Smooth muscle cell (in vitro differentiated cells): ENCODE measurements at regions not wholly inside any gene's neighbourhood (a gene's known extent, or its start where the extent isn't known, plus 50 kb on each side); places are given as distances from the start of the nearest gene placed in this dataset.

ENCODE experiments used
- DNase-seq: peaks from one replicate; lab custom pipeline; 2025; ENCODE audit not compliant: unreplicated experiment; lab: John Stamatoyannopoulos, UW
- H2AFZ ChIP-seq: fragments of 200-600 bp; sonication (generic); 2 replicates; pipeline ENCODE4 v1.6.0; 2016; ENCODE audit warnings: antibody characterized with exemption, low read depth, mild to moderate bottlenecking
- H3F3A ChIP-seq: fragments of 200-600 bp; sonication (generic); 2 replicates; pipeline ENCODE4 v1.6.0; 2017; ENCODE audit warnings: antibody characterized with exemption, low read depth
- H3K27ac ChIP-seq: fragments of 200-600 bp; sonication (generic); 2 replicates; pipeline ENCODE4 v1.5.1; 2016; ENCODE audit warnings: low read depth, mild to moderate bottlenecking
- H3K27me3 ChIP-seq: fragments of 200-600 bp; sonication (generic); 2 replicates; pipeline ENCODE4 v1.6.1; 2016; ENCODE audit warnings: low read depth, mild to moderate bottlenecking
- H3K36me3 ChIP-seq: fragments of 200-600 bp; sonication (generic); 2 replicates; pipeline ENCODE4 v1.5.1; 2016; ENCODE audit warnings: low read depth
- H3K4me1 ChIP-seq: fragments of 200-600 bp; sonication (generic); 2 replicates; pipeline ENCODE4 v1.5.1; 2016; ENCODE audit warnings: low read depth
- H3K4me2 ChIP-seq: fragments of 200-600 bp; sonication (generic); 2 replicates; pipeline ENCODE4 v1.6.0; 2016; ENCODE audit warnings: mild to moderate bottlenecking
- H3K4me3 ChIP-seq: fragments of 200-600 bp; sonication (generic); 2 replicates; pipeline ENCODE4 v1.5.1; 2016; ENCODE audit warnings: mild to moderate bottlenecking
- H3K79me2 ChIP-seq: fragments of 200-600 bp; sonication (generic); 2 replicates; pipeline ENCODE4 v1.6.0; 2016; ENCODE audit warnings: low read depth, mild to moderate bottlenecking
- H3K9ac ChIP-seq: fragments of 200-600 bp; sonication (generic); 2 replicates; pipeline ENCODE4 v1.6.0; 2016; ENCODE audit warnings: low read depth
- H3K9me3 ChIP-seq: fragments of 200-600 bp; sonication (generic); replicated peaks from 2 replicates; pipeline ENCODE4 v1.5.1; 2016; ENCODE audit warnings: low read depth
- H4K20me1 ChIP-seq: fragments of 200-600 bp; sonication (generic); 2 replicates; pipeline ENCODE4 v1.6.0; 2016; ENCODE audit warnings: low read depth
- WGBS: methylation state at CpG from one replicate; pipeline ENCODE4 v1.1.7; 2016; ENCODE audit warnings: low lambda C conversion rate; 5-methylcytosine and 5-hydroxymethylcytosine counted together
- TF ChIP-seq, protein P1 (sequence below): fragments of 200-600 bp; sonication (generic); IDR thresholded peaks from 2 replicates; pipeline ENCODE4 v1.5.1; 2017; ENCODE audit warnings: borderline replicate concordance, mild to moderate bottlenecking, antibody characterized with exemption; ENCODE audit not compliant: insufficient read depth, poor library complexity, severe bottlenecking

DNA sequence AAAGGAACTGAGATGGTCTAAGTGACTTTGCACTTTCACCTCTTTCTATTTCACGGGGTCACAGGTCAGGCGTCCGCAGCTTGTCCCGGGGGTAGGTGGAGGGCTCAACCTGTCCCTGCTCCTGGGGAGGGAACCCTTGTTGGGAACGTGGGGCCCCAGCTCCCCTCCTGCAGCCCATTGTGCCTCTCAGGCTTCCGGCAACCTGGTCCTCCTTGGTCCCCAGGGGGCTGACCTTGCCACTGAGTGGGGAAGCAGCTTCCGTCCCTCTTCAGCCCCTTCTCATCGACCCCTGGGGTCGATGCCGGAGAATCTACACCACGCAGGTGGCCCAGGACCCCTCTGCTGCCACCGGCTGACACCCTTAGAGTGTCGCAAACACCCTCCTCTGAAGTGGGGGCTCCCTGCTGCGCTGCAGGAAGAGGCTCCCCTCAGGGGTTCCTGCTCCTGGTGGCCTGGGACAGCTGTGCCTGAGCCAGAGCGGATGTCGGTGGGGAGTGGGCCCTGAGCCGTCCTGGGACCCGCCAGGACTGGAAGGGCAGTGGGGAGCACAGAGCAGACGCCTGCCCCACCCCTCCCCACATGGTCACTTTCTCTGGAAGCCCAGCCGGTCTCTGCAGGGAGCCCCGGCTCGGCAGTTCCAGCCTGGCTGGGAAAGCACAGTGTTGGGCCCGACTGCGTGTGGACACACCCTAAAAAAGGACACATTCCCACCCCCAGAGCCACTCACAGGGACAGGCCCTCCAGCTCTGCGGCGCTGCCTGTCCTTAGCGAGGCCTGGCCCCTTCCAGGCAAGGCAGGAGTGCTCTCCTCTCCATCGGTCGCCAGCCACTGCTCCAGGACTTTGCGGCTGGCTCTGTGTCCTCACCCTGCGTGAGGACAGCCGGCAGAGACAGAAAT lies 357.5 kb upstream of the SHH start:
- H3K4me3 ChIP-seq, result no peak overlapping the region
- H3K27ac ChIP-seq, result no peak overlapping the region
- TF ChIP-seq, protein P1, sequence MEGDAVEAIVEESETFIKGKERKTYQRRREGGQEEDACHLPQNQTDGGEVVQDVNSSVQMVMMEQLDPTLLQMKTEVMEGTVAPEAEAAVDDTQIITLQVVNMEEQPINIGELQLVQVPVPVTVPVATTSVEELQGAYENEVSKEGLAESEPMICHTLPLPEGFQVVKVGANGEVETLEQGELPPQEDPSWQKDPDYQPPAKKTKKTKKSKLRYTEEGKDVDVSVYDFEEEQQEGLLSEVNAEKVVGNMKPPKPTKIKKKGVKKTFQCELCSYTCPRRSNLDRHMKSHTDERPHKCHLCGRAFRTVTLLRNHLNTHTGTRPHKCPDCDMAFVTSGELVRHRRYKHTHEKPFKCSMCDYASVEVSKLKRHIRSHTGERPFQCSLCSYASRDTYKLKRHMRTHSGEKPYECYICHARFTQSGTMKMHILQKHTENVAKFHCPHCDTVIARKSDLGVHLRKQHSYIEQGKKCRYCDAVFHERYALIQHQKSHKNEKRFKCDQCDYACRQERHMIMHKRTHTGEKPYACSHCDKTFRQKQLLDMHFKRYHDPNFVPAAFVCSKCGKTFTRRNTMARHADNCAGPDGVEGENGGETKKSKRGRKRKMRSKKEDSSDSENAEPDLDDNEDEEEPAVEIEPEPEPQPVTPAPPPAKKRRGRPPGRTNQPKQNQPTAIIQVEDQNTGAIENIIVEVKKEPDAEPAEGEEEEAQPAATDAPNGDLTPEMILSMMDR, result no peak
- H3K4me1 ChIP-seq, result no peaks in the 10 kb centered on the region
- no peaks in the 10 kb centered on the region for H3K36me3 ChIP-seq
- 80% methylated on average over 30 of the region's 32 CpGs for WGBS
- no peaks in the 10 kb centered on the region for H3K9me3 ChIP-seq
- no peak overlapping the region for H3K4me2 ChIP-seq
- H2AFZ ChIP-seq, result no peak overlapping the region
- no peaks in the 10 kb centered on the region for H4K20me1 ChIP-seq
- no peak overlapping the region for H3K9ac ChIP-seq
- no peak for DNase-seq
- H3K79me2 ChIP-seq, result no peaks in the 10 kb centered on the region
- peaks cover 18% of the 10 kb centered on the region for H3K27me3 ChIP-seq
- no peaks in the 10 kb centered on the region for H3F3A ChIP-seq

DNA sequence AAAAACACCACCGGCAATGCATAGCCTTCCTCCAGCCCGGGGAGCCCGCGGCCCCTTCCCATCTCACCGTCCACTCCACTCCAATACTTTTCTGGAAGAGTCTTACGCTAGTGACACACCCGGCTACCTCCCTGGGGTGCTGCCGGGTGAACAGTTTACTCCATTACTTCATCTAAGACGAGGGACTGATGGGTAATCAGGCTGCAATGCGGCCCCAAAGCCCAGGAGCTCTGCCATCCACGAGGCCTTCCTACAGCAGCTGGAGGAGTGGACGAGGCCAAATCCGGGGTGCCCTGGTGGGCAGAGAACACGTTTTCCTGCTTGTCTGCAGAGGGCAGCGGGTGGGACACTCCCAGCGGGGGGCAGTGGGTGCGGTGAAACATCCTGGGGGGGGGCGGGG lies 356.2 kb upstream of the SHH start:
- DNase-seq, result no peak
- Histone ChIP-seq H2AFZ (no peak overlapping the region), H3K4me1 (no peaks in the 10 kb centered on the region), H3K27ac (no peak overlapping the region), H3K9me3 (no peaks in the 10 kb centered on the region), H3K27me3 (peaks cover 26% of the 10 kb centered on the region), H3F3A (no peaks in the 10 kb centered on the region), H4K20me1 (no peaks in the 10 kb centered on the region), H3K9ac (no peak overlapping the region), H3K79me2 (no peaks in the 10 kb centered on the region), H3K36me3 (no peaks in the 10 kb centered on the region), H3K4me3 (no peak overlapping the region), H3K4me2 (no peak overlapping the region)
- TF ChIP-seq, protein P1, result no peak
- 94% methylated on average over 18 of the region's 18 CpGs for WGBS

DNA sequence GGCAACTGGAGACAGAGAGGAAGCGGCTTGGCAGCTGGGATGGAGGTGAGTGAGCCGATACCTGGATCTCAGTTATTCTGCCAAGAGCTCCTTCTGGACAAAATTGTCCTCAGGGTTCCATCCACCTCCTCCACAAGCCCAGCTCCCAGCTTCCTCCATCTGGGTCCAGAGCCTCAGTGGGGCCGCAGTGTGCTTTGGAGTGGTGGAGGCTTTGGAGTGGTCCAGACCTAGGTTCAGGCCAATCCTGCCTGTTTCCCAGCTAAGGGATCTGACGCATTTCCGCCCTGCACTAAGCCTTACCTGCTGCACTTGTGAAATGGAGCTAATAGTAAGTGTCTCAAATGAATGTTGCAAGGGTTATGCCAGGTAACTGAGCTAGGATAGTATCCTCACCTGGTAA lies 355.7 kb upstream of the SHH start:
- no peak overlapping the region for H3K4me2 ChIP-seq
- H3K9ac ChIP-seq, result no peak overlapping the region
- H3K4me3 ChIP-seq, result no peak overlapping the region
- H3K27me3 ChIP-seq, result peaks cover 27% of the 10 kb centered on the region
- no peaks in the 10 kb centered on the region for H3K36me3 ChIP-seq
- no peaks in the 10 kb centered on the region for H3K4me1 ChIP-seq
- H3F3A ChIP-seq, result no peaks in the 10 kb centered on the region
- 92% methylated on average over 5 of the region's 5 CpGs for WGBS
- H3K9me3 ChIP-seq, result no peaks in the 10 kb centered on the region
- H2AFZ ChIP-seq, result no peak overlapping the region
- H3K27ac ChIP-seq, result no peak overlapping the region
- TF ChIP-seq, protein P1, result no peak
- H3K79me2 ChIP-seq, result no peaks in the 10 kb centered on the region
- no peak for DNase-seq
- H4K20me1 ChIP-seq, result no peaks in the 10 kb centered on the region

DNA sequence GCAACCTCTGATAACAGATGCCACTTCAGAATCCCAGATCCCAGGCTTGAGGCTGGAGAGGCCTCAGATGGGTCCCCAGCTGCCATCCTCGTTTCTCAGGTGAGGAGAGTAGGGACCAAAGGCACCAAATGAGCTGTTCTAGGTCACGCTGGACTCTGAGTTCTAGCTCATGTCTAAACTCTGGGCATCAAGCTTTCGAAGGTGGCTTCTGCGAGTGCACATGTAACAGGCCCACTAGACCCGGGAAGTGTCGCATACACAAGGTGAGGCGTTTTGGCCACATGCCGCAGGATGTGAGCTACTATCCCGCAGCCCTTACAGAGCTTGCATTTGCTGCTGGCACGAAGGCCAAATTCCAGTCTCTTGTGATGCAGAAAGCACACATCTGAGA lies 355.1 kb upstream of the SHH start:
- no peaks in the 10 kb centered on the region for H3K9me3 ChIP-seq
- WGBS, result 83% methylated on average over 10 of the region's 10 CpGs
- H3K36me3 ChIP-seq, result no peaks in the 10 kb centered on the region
- H3K9ac ChIP-seq, result no peak overlapping the region
- H3K27ac ChIP-seq, result no peak overlapping the region
- H3K4me3 ChIP-seq, result no peak overlapping the region
- TF ChIP-seq, protein P1, result no peak
- H3K27me3 ChIP-seq, result peaks cover 32% of the 10 kb centered on the region
- H3K4me1 ChIP-seq, result no peaks in the 10 kb centered on the region
- H3K79me2 ChIP-seq, result no peaks in the 10 kb centered on the region
- DNase-seq, result no peak
- H2AFZ ChIP-seq, result no peak overlapping the region
- H3K4me2 ChIP-seq, result no peak overlapping the region
- H4K20me1 ChIP-seq, result no peaks in the 10 kb centered on the region
- no peaks in the 10 kb centered on the region for H3F3A ChIP-seq
